ENCODE measurements at regions not wholly inside any gene's neighbourhood (a gene's known extent, or its start where the extent isn't known, plus 50 kb on each side); places are given as distances from the start of the nearest gene placed in this dataset.

GRCh38 chr13:74707291-74707690 is 573.1 kb upstream of the KLF12 start:
- no peak for TF ChIP-seq POLR2AphosphoS5 (IDR thresholded peaks at IDR 0.05; ENCODE audit: low read depth, low read length)
- no peak for TF ChIP-seq POLR2A (IDR thresholded peaks at IDR 0.05; ENCODE audit: low read depth, low read length)
- TF ChIP-seq TAF1 (IDR thresholded peaks at IDR 0.05; ENCODE audit: borderline replicate concordance, low read depth, low read length), result no peak

Measured in GM12892 (cell line).